BLaER1 treated with 17β-estradiol and CSF1 and Interleukin-3, amounts not matched to agents 10 nM and 100 nM (cell line): ENCODE measurements at regions not wholly inside any gene's neighbourhood (a gene's known extent, or its start where the extent isn't known, plus 50 kb on each side); places are given as distances from the start of the nearest gene placed in this dataset.
"Not testable (repeated sequence)": the region's sequence is repeated elsewhere in the genome, so short reads cannot be mapped to it uniquely, and the experiment has no call there.

Experiments used
- H3K27ac ChIP-seq, 11 experiments: shearing (Covaris generic); formaldehyde crosslinking; 2 replicates each; pipeline ENCODE4 v1.8.1; 2022
- H3K27me3 ChIP-seq, 11 experiments: shearing (Covaris generic); formaldehyde crosslinking; 2 replicates each; pipeline ENCODE4 v1.8.1; 2022
- H3K36me3 ChIP-seq, 11 experiments: shearing (Covaris generic); formaldehyde crosslinking; 2 replicates each; pipeline ENCODE4 v1.8.1; 2022
- H3K4me1 ChIP-seq, 10 experiments: shearing (Covaris generic); formaldehyde crosslinking; 2 replicates each; pipeline ENCODE4 v1.8.1; 2022
- H3K4me2 ChIP-seq, 11 experiments: shearing (Covaris generic); formaldehyde crosslinking; 2 replicates each; pipeline ENCODE4 v1.8.1; 2022
- H3K4me3 ChIP-seq, 10 experiments: shearing (Covaris generic); formaldehyde crosslinking; 2 replicates each; pipeline ENCODE4 v1.8.1; 2022
- H3K9ac ChIP-seq, 11 experiments: shearing (Covaris generic); formaldehyde crosslinking; 2 replicates each; pipeline ENCODE4 v1.8.1; 2022
- H3K9me3 ChIP-seq, 11 experiments: shearing (Covaris generic); formaldehyde crosslinking; replicated peaks in 1 of 11; 2 replicates each; pipeline ENCODE4 v1.8.1; 2022
- H4K20me1 ChIP-seq, 11 experiments: shearing (Covaris generic); formaldehyde crosslinking; 2 replicates each; pipeline ENCODE4 v1.8.1; 2022
- Cebpa-rat ChIP-seq, 11 experiments: shearing (Covaris generic); IDR thresholded peaks; 2 replicates each; pipeline ENCODE4 v1.8.1; 2022

DNA sequence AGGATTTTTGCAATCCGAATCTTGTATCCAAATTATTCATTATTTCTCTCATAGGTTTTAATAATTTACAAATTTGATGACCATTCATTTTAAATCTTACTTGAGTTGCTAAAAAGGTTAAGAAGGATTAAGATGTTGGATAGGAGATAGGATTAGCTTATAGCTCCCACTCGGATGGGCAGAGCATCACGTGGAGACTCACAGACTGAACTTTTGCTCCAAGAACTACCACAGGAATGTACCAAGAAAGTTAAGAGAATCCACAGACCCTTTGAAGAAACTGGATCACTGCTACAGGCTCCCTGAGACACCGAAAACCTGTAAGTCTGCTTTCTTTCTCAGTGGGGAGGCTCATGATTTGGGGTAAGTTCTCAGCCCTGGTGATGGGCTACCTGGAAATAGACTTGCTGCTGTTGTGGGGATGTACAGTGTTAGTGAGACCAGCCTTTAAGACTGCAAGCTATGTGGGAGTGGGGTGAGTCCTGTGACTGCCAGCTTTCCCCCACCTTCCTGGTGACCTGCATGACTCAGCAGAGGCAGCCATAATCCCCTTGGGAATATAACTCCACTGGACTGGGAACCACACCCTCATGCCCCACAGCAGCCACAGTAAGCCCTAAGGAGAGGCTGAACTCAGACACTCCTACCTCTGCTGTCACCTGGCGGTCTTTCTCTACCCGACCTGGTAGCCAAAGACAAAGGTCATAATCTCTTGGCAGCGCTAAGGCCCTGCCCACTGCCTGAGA is 1458.0 kb downstream of the OLFM4 start:
- no peaks in the 10 kb centered on the region for H3K36me3 ChIP-seq
- H3K4me1 ChIP-seq: no peaks in the 10 kb centered on the region
- no peak overlapping the region for H3K9ac ChIP-seq
- H3K27ac ChIP-seq: no peak overlapping the region
- H3K4me2 ChIP-seq: no peak overlapping the region
- H3K27me3 ChIP-seq: no peaks in the 10 kb centered on the region
- TF ChIP-seq Cebpa-rat (IDR thresholded peaks at IDR 0.05): no peak
- no peaks in the 10 kb centered on the region for H4K20me1 ChIP-seq
- no peaks in the 10 kb centered on the region for H3K9me3 ChIP-seq
- no peak overlapping the region for H3K4me3 ChIP-seq

- Histone ChIP-seq H3K4me2 (no peak overlapping the region), H3K27me3 (no peaks in the 10 kb centered on the region), H3K27ac (no peak overlapping the region), H4K20me1 (no peaks in the 10 kb centered on the region), H3K9ac (no peak overlapping the region), H3K36me3 (no peaks in the 10 kb centered on the region), H3K4me3 (no peak overlapping the region), H3K4me1 (no peaks in the 10 kb centered on the region), H3K9me3 (no peaks in the 10 kb centered on the region)
- no peak for TF ChIP-seq Cebpa-rat (IDR thresholded peaks at IDR 0.05)
Observed at GRCh38 chr13:54489359-54489758, 1460.7 kb downstream of the OLFM4 start.

GRCh38 chr13:54492995-54493394 is 1464.4 kb downstream of the OLFM4 start:
- Histone ChIP-seq H3K9me3 (no peaks in the 10 kb centered on the region), H4K20me1 (no peaks in the 10 kb centered on the region), H3K4me2 (no peak overlapping the region), H3K36me3 (no peaks in the 10 kb centered on the region), H3K27me3 (no peaks in the 10 kb centered on the region), H3K4me1 (no peaks in the 10 kb centered on the region), H3K4me3 (no peak overlapping the region), H3K27ac (no peak overlapping the region), H3K9ac (no peak overlapping the region)
- TF ChIP-seq Cebpa-rat (IDR thresholded peaks at IDR 0.05): no peak

DNA sequence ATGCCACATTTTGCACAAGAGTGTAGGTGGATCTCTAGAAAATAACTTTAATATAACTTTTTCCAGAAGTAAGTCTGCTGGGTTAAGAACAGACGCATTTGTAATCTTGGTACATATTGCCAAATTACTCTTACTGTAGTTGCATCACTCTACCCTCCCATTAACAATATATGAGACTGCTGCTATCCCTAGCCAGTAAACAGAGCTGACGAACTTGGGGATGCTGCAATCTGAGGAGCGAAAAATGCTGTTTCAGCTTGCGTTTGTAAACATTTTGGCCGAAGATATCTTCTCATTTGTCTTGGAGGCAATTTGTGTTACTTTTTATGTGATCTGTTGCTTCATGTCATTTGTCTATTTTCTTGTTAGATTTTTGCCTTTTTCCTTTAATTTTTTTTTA is 1482.8 kb downstream of the OLFM4 start:
- no peak for TF ChIP-seq Cebpa-rat (IDR thresholded peaks at IDR 0.05)
- no peak overlapping the region for H3K27ac ChIP-seq
- no peak overlapping the region for H3K4me2 ChIP-seq
- H3K27me3 ChIP-seq: no peaks in the 10 kb centered on the region
- no peak overlapping the region for H3K9ac ChIP-seq
- H3K36me3 ChIP-seq: no peaks in the 10 kb centered on the region
- H4K20me1 ChIP-seq: no peaks in the 10 kb centered on the region
- H3K9me3 ChIP-seq: no peaks in the 10 kb centered on the region
- H3K4me3 ChIP-seq: no peak overlapping the region
- H3K4me1 ChIP-seq: no peaks in the 10 kb centered on the region

GRCh38 chr13:54513254-54513653 is 1484.6 kb downstream of the OLFM4 start:
- no peaks in the 10 kb centered on the region for H3K27me3 ChIP-seq
- no peak overlapping the region for H3K9ac ChIP-seq
- H3K4me2 ChIP-seq: no peak overlapping the region
- no peaks in the 10 kb centered on the region for H3K9me3 ChIP-seq
- H3K27ac ChIP-seq: no peak overlapping the region
- TF ChIP-seq Cebpa-rat (IDR thresholded peaks at IDR 0.05): no peak
- no peak overlapping the region for H3K4me3 ChIP-seq
- H3K36me3 ChIP-seq: no peaks in the 10 kb centered on the region
- H3K4me1 ChIP-seq: no peaks in the 10 kb centered on the region
- H4K20me1 ChIP-seq: no peaks in the 10 kb centered on the region

- TF ChIP-seq Cebpa-rat (IDR thresholded peaks at IDR 0.05): no peak
- Histone ChIP-seq H3K27me3 (no peaks in the 10 kb centered on the region), H3K4me1 (no peaks in the 10 kb centered on the region), H3K9ac (no peak overlapping the region), H3K27ac (no peak overlapping the region), H3K4me3 (no peak overlapping the region), H3K4me2 (no peak overlapping the region), H4K20me1 (no peaks in the 10 kb centered on the region), H3K36me3 (no peaks in the 10 kb centered on the region), H3K9me3 (no peaks in the 10 kb centered on the region)
Observed at GRCh38 chr13:54536112-54536511, 1507.5 kb downstream of the OLFM4 start.

DNA sequence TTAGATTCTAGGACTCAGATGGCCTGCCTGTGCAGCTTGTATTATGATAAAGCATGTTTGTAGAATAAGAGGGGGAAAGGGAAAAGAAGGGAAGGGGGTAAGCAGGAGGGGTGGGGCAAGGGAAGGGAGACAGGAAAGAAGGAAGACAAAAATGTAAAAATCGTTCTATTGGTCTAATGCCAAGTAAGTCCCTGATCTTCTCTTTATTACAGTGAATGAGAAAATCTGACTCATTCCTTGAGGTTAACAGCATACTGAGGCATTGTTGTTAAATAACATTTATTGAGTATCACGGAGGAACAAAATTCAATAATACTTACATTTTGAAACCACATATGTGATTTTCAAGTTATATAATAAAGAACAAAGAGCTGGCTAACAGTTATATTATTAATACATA is 1534.7 kb downstream of the OLFM4 start:
- Histone ChIP-seq H3K27ac (no peak overlapping the region), H3K9ac (no peak overlapping the region), H3K4me2 (no peak overlapping the region), H3K27me3 (no peaks in the 10 kb centered on the region), H3K4me3 (no peak overlapping the region), H4K20me1 (no peaks in the 10 kb centered on the region), H3K36me3 (no peaks in the 10 kb centered on the region), H3K9me3 (no peaks in the 10 kb centered on the region), H3K4me1 (no peaks in the 10 kb centered on the region)
- no peak for TF ChIP-seq Cebpa-rat (IDR thresholded peaks at IDR 0.05)

- H3K4me2 ChIP-seq, H4K20me1 ChIP-seq, H3K4me3 ChIP-seq, H3K4me1 ChIP-seq, H3K9ac ChIP-seq, H3K9me3 ChIP-seq, H3K27ac ChIP-seq, H3K27me3 ChIP-seq, H3K36me3 ChIP-seq: not testable (repeated sequence)
Observed at GRCh38 chr13:54572037-54572436, 1543.4 kb downstream of the OLFM4 start.

- no peaks in the 10 kb centered on the region for H3K4me1 ChIP-seq
- no peak overlapping the region for H3K27ac ChIP-seq
- H3K36me3 ChIP-seq: no peaks in the 10 kb centered on the region
- no peak overlapping the region for H3K4me3 ChIP-seq
- no peaks in the 10 kb centered on the region for H3K9me3 ChIP-seq
- no peak for TF ChIP-seq Cebpa-rat (IDR thresholded peaks at IDR 0.05)
- H3K9ac ChIP-seq: no peak overlapping the region
- H3K4me2 ChIP-seq: no peak overlapping the region
- no peaks in the 10 kb centered on the region for H3K27me3 ChIP-seq
- H4K20me1 ChIP-seq: no peaks in the 10 kb centered on the region
Observed at GRCh38 chr13:54573186-54573585, 1544.6 kb downstream of the OLFM4 start.

GRCh38 chr13:54574791-54575190 is 1546.2 kb downstream of the OLFM4 start:
- Histone ChIP-seq H3K36me3 (no peaks in the 10 kb centered on the region), H3K27ac (no peak overlapping the region), H3K4me1 (no peaks in the 10 kb centered on the region), H3K4me2 (no peak overlapping the region), H3K9ac (no peak overlapping the region), H3K9me3 (no peaks in the 10 kb centered on the region), H4K20me1 (no peaks in the 10 kb centered on the region), H3K4me3 (no peak overlapping the region), H3K27me3 (no peaks in the 10 kb centered on the region)
- no peak for TF ChIP-seq Cebpa-rat (IDR thresholded peaks at IDR 0.05)
